T-helper 2 cell (primary cell): ENCODE measurements at regions not wholly inside any gene's neighbourhood (a gene's known extent, or its start where the extent isn't known, plus 50 kb on each side); places are given as distances from the start of the nearest gene placed in this dataset.

Source experiments
- DNase-seq, 5 experiments: peaks; one replicate each; pipeline versions ENCODE4 v3.0.0 to v3.0.0-alpha.2; 2012 to 2022

GRCh38 chr5:103624675-103625074, 62.1 kb upstream of the NUDT12 start:
- no peak for DNase-seq

GRCh38 chr5:103624035-103624480, 61.5 kb upstream of the NUDT12 start:
- DNase-seq = no peak

- DNase-seq = no peak
Observed at GRCh38 chr5:103623425-103623824, 60.8 kb upstream of the NUDT12 start.

GRCh38 chr5:103621548-103621930, 59.0 kb upstream of the NUDT12 start:
- DNase-seq = no peak

GRCh38 chr5:103620851-103621547, 58.4 kb upstream of the NUDT12 start:
- no peak for DNase-seq

- no peak for DNase-seq
Observed at GRCh38 chr5:103617913-103618312, 55.3 kb upstream of the NUDT12 start.

GRCh38 chr5:103617090-103617489, 54.5 kb upstream of the NUDT12 start:
- DNase-seq = no peak

- no peak for DNase-seq
Observed at GRCh38 chr5:103612545-103612944, 50.0 kb upstream of the NUDT12 start.
